ENCODE measurements at regions not wholly inside any gene's neighbourhood (a gene's known extent, or its start where the extent isn't known, plus 50 kb on each side); places are given as distances from the start of the nearest gene placed in this dataset.
"Not testable (repeated sequence)": the region's sequence is repeated elsewhere in the genome, so short reads cannot be mapped to it uniquely, and the experiment has no call there.

DNA sequence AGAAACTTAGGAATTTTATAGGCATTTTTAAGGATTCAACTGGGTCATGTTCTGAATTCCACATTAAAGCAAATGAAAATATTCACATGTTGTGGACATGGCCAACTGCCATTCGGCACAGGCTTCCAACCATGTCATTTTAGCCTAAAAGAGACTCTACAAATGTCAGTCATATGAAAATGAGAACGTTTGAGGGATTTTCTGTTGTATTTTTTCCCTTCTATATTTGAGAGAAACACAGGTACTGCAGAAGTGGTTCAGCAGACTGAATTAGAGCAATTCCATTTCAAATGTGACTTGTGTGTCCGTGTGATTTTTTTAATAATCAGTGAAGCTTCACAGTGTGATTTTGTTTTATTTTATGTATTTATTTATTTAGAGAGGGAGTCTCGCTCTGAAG, 124.3 kb downstream of the TP53TG3F start:
- DNase-seq (ENCODE audit: low spot score); in situ Hi-C loops (cut with HindIII; ENCODE audit: low sequenced_read_pairs): not testable (repeated sequence)

DNA sequence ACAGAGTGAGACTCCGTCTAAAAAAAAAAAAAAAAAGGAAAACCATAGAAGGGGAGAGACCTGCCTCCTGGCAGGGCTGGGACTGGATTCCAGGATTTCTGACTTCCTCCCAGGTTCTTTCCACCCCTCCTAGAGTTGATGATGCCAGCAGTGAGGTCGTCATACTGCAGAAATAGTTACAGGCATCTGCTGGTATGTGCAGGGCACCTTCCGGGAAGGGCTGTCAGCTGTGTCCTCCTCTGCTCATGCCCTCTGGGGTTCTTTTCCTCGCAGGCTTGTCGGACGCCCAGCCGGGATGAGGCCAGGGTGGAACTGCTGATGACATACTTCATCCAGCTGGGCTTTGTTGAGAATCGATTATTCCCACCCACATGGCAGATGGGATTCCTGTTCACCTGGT, 129.2 kb downstream of the TP53TG3F start:
- in situ Hi-C loops (cut with HindIII; ENCODE audit: low sequenced_read_pairs); DNase-seq (ENCODE audit: low spot score): not testable (repeated sequence)

DNA sequence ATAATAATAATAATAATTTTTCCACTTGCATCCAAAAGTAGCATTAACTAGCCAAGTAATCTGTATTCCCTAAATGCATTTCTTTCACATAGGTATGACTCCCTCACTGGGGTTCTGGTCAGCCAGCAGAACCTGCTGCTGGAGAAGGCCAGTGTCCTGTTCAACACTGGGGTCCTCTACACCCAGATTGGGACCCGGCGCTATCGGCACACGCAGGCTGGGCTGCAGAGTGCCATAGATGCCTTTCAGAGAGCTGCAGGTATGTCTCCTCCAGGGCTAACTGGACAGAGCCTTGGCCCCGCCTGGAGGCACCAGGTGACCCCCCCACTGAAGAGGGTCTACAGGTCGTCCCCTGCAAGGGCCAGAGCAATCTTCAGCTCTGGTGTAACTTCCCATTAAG, 133.9 kb downstream of the TP53TG3F start:
- in situ Hi-C loops (cut with HindIII; ENCODE audit: low sequenced_read_pairs); DNase-seq (ENCODE audit: low spot score): not testable (repeated sequence)

DNA sequence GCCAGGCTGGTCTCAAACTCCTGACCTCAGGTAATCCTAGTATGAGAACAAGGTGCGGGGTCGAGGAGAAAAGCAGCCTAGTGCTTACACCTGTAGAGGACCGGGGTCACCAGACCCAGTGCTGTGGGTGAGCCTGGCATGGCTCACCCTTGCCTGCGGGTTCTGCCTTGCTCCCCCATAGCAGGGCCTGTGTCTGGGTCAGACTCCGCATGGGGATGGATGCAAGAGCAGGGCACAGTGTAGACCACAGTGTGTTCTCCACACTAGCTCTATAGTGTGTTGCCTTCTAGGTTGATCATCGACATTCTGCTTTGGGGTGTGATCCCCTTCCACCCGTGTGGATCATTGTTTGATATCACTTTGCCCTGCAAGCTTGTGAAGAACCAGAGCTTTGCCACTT, 135.7 kb downstream of the TP53TG3F start:
- in situ Hi-C loops (cut with HindIII; ENCODE audit: low sequenced_read_pairs); DNase-seq (ENCODE audit: low spot score): not testable (repeated sequence)

DNA sequence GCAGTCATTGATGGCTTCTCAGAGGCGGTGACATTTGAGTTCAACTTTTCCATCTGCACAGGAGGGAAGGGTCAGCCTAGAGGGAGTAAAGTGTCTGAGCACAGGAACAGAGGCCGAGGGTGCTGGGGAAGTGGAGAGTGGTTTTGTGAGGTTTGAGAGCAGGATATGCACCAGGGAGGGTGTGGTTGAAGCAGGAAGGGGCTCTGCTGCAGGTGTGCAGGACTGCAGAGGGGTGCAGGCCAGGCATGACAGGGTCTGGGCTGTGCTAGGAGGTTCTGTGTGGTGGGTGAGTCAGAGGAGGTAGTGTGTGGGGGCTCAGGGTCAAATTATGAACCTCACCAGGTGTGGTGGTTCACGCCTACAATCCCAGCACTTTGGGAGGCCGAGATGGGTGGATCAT, 141.6 kb downstream of the TP53TG3F start:
- in situ Hi-C loops (cut with HindIII; ENCODE audit: low sequenced_read_pairs); DNase-seq (ENCODE audit: low spot score): not testable (repeated sequence)

DNA sequence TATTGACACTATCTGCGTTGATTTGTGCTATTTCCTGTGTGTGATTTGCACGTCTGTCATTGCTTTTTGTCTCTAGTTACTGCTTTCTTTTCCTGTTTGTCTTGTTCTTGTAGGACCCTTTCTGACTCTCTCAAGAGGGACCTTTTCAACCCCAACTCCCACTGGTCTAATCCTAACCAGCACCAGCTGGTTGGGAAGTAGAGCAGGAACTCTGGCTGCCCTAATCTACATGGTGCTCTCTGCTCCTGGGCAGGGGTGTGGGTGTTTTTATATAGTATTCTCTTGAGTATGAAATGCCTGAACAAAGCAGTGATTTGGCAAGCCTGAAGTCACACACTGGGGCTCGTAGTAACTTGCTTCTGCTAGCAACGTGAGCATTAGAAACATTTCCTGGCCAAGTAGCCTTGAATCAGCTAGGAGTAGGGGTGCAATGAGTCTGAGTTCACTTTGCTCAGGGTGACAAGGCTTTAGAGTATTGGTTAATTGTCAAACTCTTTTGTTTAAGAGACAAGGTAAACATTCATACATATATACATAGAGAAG, 164.2 kb downstream of the TP53TG3F start:
- DNase-seq (ENCODE audit: low spot score); in situ Hi-C loops (cut with HindIII; ENCODE audit: low sequenced_read_pairs): not testable (repeated sequence)

DNA sequence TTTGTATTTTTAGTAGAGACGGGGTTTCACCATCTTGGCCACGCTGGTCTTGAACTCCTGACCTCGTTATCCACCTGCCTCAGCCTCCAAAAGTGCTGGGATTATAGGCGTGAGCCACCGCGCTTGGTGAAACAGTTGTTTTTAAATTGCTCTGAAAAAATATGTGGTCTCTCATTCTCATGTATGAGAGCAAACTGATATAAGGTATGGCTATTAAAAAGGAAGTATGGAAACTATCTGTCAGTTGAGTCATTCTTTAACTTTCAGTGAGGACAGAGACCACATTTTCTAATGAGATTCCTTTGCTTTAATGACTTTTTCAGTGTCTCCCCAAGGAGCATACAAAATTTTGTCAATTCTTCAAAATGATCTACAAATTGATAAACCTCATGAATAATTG, 169.5 kb downstream of the TP53TG3F start:
- in situ Hi-C loops (cut with HindIII; ENCODE audit: low sequenced_read_pairs); DNase-seq (ENCODE audit: low spot score): not testable (repeated sequence)

DNA sequence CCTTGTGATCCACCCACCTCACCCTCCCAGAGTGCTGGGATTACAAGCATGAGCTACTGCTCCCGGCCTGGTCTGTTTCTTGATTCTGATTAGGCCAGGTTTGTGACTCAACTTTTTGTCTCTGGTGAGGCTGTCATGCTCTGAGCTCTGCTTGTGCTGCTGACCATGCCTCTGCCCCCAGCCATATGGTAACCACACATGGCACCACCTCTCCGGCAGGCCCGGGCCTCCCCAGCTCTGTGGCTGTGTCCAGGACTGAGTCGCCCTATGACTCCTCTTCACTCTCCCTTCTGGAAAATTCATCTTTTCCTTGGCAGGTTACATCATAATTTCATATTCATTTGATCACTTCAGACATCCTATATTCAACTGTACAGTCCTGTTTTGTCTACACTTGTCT, 172.3 kb downstream of the TP53TG3F start:
- in situ Hi-C loops (cut with HindIII; ENCODE audit: low sequenced_read_pairs); DNase-seq (ENCODE audit: low spot score): not testable (repeated sequence)

DNA sequence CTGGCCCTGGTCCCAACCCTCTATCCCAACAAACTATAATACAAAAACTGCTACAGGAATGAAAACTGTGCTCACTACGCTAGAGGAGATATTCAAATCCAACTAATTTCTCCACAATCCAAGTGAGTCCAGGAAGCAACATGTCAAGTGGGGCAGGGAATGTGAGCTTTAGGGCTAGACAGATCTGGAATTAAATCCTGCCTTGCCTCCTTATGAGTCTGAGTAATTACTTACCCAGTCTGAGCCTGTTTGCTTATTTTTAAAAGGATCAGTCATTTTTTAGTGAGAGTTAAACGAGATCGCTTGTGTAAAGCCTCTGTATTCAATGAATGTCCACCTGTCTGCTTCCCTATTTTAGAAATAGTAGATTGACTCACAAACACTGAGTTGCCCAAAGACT, 174.6 kb downstream of the TP53TG3F start:
- in situ Hi-C loops (cut with HindIII; ENCODE audit: low sequenced_read_pairs); DNase-seq (ENCODE audit: low spot score): not testable (repeated sequence)

DNA sequence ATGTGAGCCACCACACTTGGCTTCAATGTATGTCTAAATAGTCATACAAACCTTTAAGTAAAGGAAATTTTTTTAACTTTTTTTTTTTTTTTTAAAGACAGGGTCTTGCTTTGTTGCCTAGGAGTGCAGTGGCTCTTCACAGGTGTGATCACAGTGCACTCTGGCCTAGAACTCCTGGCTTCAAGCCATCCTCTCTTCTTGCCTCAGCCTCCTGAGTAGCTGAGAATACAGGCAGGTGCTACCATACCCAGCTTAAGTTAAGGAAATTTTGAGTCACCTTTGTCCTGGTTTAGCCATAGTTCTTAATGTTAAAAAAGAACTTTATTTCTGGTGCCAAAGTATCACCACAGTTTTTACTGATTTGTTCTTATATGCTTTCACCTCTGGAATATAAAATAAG, 177.3 kb downstream of the TP53TG3F start:
- DNase-seq (ENCODE audit: low spot score); in situ Hi-C loops (cut with HindIII; ENCODE audit: low sequenced_read_pairs): not testable (repeated sequence)

DNA sequence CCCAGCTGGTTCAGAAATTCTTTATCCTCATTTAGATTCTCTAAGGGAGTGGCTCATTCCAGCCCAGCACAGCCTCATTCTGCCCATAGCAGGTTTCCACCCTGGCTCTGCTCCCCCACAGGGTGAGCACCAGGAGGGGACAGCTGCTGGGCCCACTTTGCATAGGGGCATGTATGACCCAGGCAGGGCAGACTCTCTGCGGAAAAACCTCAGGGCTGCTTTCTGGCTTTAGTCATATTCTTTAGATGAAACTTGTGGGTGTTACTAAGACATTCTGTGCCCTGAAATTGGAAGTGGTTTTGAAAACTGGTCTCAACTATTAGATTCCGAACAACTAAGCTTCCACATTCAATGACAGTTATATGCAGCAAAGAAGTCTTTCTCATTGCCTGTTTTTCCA, 183.9 kb downstream of the TP53TG3F start:
- in situ Hi-C loops (cut with HindIII; ENCODE audit: low sequenced_read_pairs); DNase-seq (ENCODE audit: low spot score): not testable (repeated sequence)

DNA sequence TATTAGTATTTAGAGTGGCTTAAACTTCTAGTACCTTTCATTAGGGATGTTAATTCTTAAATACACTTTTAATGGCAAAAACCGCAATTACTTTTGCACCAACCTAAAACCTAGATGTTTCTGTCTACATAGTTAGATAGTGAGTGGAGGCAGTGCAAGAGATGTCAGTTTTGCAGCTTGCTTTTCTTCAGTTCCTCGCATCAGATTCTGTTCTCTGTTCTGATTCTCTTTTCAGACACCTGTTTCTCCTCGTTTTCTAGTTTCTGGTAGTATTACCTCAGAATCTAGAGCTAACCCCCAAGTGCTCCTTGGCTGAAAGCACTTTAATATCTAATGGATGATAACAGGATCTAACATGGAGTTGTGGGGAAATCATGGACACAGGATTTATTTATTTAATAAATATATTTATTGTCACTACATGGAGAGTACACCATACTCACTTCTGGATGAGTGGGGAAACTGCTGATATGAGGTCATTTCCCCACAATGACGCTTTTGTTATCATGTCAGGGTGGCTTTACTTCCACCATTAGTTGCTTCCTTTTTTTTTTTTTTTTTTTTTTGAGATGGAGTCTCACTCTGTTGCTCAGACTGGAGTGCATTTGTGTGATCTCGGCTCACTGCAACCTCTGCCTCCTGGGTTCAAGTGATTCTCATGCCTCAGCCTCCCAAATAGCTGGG, 184.4 kb downstream of the TP53TG3F start:
- DNase-seq (ENCODE audit: low spot score); in situ Hi-C loops (cut with HindIII; ENCODE audit: low sequenced_read_pairs): not testable (repeated sequence)

DNA sequence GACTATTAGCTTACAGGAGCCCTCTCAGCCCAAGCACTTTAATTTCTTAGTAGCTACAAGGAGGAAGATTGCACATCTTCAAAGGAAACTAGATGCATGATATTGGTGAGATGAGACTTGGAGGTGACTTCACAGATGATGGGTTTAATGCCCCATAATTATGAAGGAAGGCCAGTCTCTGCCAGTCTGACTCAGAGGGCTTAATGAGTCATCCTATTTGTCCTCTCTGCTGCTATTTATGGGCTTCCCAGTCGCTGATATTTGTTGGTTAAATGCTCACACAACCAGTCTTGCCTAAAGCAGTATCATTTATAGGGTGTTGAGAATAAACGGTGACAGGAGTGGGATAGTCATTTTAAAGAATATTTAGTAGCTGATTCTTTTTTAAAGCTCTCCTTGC, 187.0 kb downstream of the TP53TG3F start:
- DNase-seq (ENCODE audit: low spot score); in situ Hi-C loops (cut with HindIII; ENCODE audit: low sequenced_read_pairs): not testable (repeated sequence)

DNA sequence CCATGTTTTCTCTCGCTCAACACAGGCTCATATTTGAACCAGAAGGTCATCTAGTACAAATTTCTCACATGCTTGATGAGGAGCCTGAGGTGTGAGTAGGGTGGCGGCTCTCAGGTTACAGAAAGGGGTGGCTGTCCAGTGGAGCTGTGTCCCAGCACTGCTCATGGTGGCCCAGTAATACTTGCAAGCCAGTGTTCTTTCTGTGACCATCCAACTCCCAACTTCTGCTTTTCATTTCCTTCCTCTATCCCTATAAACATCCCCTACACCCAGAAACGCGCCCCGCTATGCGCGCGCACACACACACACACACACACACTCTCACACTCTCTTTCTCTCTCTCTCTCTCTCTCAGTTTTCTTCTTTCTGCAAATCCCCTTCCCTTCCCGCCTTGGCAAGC, 196.3 kb downstream of the TP53TG3F start:
- in situ Hi-C loops (cut with HindIII; ENCODE audit: low sequenced_read_pairs); DNase-seq (ENCODE audit: low spot score): not testable (repeated sequence)

DNA sequence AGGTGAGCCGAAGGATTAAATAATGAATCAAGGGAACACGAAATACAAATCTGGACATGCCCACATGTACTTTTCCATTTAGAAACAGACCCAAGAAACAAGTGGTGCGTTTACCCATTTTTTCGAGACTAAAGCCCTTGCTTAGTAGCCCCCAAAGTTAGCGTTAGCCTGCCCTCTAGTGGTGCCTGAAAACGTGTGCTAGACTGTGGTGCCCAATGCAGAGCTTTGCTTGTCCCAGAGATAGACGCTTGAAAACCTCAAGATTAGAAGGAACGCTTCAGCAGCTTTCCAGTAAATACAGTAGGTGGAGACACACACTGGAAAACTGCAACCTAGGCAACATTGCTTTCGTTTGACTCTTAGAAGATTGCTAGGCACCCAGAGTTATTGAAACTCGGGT, 197.0 kb downstream of the TP53TG3F start:
- DNase-seq (ENCODE audit: low spot score); in situ Hi-C loops (cut with HindIII; ENCODE audit: low sequenced_read_pairs): not testable (repeated sequence)

DNA sequence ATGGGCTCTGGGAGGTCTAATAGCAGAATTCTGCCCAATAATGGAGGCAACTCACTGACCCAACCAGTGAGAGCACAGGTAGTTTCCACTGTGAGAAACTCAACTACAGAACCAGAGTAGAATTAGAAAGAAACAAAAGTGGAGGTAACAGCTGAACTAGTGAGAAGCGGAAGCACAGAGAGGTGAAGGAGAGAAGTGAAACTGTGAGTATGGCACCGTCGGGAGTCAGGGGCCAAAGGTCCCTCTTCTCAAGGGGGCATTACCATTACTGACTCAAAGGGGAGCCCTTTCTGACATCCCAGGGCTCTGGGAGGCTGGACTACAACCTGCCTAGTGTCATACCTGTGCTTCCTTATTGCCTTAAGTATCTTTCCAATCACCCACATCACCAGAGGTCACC, 198.3 kb downstream of the TP53TG3F start:
- DNase-seq (ENCODE audit: low spot score); in situ Hi-C loops (cut with HindIII; ENCODE audit: low sequenced_read_pairs): not testable (repeated sequence)

DNA sequence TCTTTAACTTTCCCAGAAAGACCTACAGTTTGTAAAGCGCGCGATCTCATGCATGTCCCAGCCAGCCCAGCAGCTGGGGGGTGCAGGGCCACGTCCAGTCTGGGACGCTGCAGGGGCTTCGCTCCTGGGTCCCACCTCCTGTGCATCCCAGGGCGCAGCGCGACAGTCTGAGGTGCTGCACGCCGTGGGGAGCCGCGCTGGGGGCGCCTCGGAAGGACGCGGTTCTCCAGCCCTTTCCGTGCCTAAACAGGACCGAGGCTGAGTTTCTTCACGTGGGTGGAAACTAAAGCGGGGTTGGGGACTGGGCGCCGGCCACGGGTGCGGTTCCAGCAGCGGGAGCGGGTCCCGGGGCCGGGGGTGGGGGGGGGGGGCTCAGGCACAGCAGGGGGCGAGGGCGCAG, 221.4 kb downstream of the TP53TG3F start:
- in situ Hi-C loops (cut with HindIII; ENCODE audit: low sequenced_read_pairs); DNase-seq (ENCODE audit: low spot score): not testable (repeated sequence)

DNA sequence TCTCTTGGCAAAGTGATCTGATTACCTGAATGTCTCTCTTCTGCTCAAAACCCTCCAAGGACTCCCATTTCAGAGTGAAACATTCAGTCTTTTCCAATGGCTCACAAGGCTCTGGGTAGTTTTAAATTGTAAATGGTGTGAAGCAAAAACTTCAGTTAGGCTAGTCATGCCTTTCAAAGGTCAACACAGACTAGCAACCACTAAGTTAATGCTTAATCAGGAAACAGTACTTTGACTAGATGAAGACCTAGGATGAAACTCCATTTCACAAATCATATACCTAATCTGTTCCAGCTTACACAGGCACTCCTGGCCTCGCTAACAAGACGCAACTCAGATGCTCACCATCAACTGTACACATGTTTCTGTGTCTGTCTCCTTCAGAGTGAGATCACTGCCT, 240.9 kb downstream of the TP53TG3F start:
- DNase-seq (ENCODE audit: low spot score); in situ Hi-C loops (cut with HindIII; ENCODE audit: low sequenced_read_pairs): not testable (repeated sequence)

DNA sequence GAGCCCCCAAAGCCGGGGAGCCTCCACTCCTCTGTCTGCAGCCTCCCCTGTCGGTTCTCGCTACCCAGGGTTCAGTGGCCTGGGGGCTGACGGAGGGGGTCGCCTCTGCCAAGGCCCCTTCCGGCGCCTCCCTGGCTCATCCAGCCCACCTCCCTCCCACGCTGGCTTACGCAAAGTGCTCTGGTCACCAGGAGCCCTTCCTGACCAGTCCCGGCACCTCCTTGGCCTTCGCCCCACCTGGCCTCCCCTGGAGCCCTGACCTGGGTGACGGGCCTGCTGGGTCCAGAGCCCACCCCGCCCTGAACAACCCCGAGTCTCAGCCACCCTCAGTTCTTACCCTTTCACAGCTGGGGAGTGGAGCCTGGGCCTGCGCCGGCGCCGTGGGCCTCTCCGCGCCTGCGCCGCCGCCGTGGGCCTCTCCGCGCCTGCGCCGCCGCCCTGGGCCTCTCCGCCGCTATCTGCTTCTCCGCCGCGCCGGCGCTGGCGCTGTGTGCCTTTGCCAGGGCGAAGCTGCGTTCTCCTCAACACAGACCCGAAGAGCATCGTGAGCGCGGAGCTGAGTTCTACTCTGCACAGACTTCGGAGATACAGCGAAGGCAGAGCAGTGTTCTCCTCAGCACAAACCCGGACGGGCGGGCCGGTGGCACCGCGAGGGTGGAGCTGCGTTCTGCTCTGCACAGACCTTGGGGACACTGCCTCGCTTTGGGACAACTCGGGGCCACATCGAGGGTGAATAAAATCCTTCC, 247.6 kb downstream of the TP53TG3F start:
- DNase-seq (ENCODE audit: low spot score); in situ Hi-C loops (cut with HindIII; ENCODE audit: low sequenced_read_pairs): not testable (repeated sequence)

DNA sequence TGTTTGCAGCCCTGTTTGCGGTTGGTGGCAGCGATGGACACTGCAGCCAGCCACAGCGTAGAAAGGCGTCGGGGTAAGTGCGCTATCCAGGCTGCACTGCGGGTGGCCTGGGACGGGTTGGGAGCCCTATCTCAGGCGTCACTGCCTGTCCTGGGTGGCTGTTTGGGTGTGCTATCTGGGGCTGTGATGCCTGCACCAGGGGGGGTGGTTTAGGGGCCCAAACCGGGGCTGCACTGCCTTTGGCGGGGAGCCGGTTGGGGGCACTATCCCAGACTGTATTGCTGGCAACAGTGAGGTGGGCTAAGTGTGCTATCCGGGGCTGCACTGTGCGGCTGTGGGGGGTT, 248.2 kb downstream of the TP53TG3F start:
- DNase-seq (ENCODE audit: low spot score); in situ Hi-C loops (cut with HindIII; ENCODE audit: low sequenced_read_pairs): not testable (repeated sequence)

Data from G401 (cell line).